Fibroblast of villous mesenchyme (primary cell): ENCODE measurements at regions not wholly inside any gene's neighbourhood (a gene's known extent, or its start where the extent isn't known, plus 50 kb on each side); places are given as distances from the start of the nearest gene placed in this dataset.
"Not testable (repeated sequence)": the region's sequence is repeated elsewhere in the genome, so short reads cannot be mapped to it uniquely, and the experiment has no call there.

Experiments used
- DNase-seq: peaks from one replicate; pipeline ENCODE4 v3.0.0-alpha.2; 2010; ENCODE audit warnings: low read depth
- H3K4me3 ChIP-seq: 2 replicates; pipeline ENCODE4 v1.5.1; 2011; ENCODE audit warnings: low read depth, mild to moderate bottlenecking, low read length
- CTCF ChIP-seq: IDR thresholded peaks from 2 replicates; pipeline ENCODE4 v1.5.1; 2012; ENCODE audit warnings: low read depth, mild to moderate bottlenecking, low read length; ENCODE audit not compliant: insufficient read depth

- H3K4me3 ChIP-seq: no peak overlapping the region
- no peak for TF ChIP-seq CTCF
- DNase-seq: no peak
Observed at GRCh38 chr2:60216452-60216995, 336.9 kb downstream of the BCL11A start.

GRCh38 chr2:60215386-60215901 is 338.0 kb downstream of the BCL11A start:
- no peak for TF ChIP-seq CTCF
- DNase-seq: no peak
- H3K4me3 ChIP-seq: no peak overlapping the region

GRCh38 chr2:60214626-60214875 is 338.9 kb downstream of the BCL11A start:
- TF ChIP-seq CTCF: no peak
- no peak for DNase-seq
- H3K4me3 ChIP-seq: no peak overlapping the region

- TF ChIP-seq CTCF: no peak
- H3K4me3 ChIP-seq: no peak overlapping the region
- DNase-seq: peak; percentile 2
Observed at GRCh38 chr2:60213865-60214625, 339.4 kb downstream of the BCL11A start.

- DNase-seq: no peak
- no peak for TF ChIP-seq CTCF
- H3K4me3 ChIP-seq: no peak overlapping the region
Observed at GRCh38 chr2:60212181-60212945, 341.1 kb downstream of the BCL11A start.

GRCh38 chr2:60189006-60189405 is 364.4 kb downstream of the BCL11A start:
- H3K4me3 ChIP-seq, DNase-seq: not testable (repeated sequence)

GRCh38 chr2:60175290-60175689 is 378.2 kb downstream of the BCL11A start:
- no peak overlapping the region for H3K4me3 ChIP-seq
- no peak for DNase-seq
- no peak for TF ChIP-seq CTCF
